H1 (cell line): ENCODE measurements at regions not wholly inside any gene's neighbourhood (a gene's known extent, or its start where the extent isn't known, plus 50 kb on each side); places are given as distances from the start of the nearest gene placed in this dataset.
A peak's percentile ranks its signal among the peaks of the same experiment; 100 is the strongest.

Experiments
- CTCF ChIA-PET: fragments of 300-600 bp; sonication (Branson Sonifier 250); formaldehyde crosslinking; loops from one replicate; lab custom pipeline; 2021; ENCODE audit not compliant: partially characterized antibody; lab: Charles Lee
- POLR2A ChIA-PET: fragments of 300-600 bp; sonication (Branson Sonifier 250); formaldehyde crosslinking; loops from one replicate; lab custom pipeline; 2021; ENCODE audit warnings: inconsistent platforms; ENCODE audit not compliant: partially characterized antibody; lab: Charles Lee
- DNase-seq, 2 experiments: peaks; one replicate each; pipeline versions ENCODE4 v3.0.0 to v3.0.0-alpha.2; 2010 to 2022; ENCODE audit warnings: low spot score in 2 of 2, low read depth in 1 of 2, mixed read lengths in 1 of 2
- FAIRE-seq: peaks from 2 replicates; lab custom pipeline; 2011; peaks lifted over from hg19 to GRCh38; lab: Jason Lieb, UNC
- H2AFZ ChIP-seq: 2 replicates; pipeline ENCODE4 v1.8.1; 2012; ENCODE audit warnings: low read length, inconsistent platforms
- H2AK5ac ChIP-seq: 2 replicates; pipeline ENCODE4 v1.6.1; 2013; ENCODE audit warnings: low read depth, low read length
- H2BK120ac ChIP-seq: replicated peaks from 2 replicates; pipeline ENCODE3; 2013; ENCODE audit warnings: low read depth, low read length, inconsistent platforms
- H2BK12ac ChIP-seq: 2 replicates; pipeline ENCODE4 v1.6.1; 2013; ENCODE audit warnings: low read depth, low read length
- H2BK15ac ChIP-seq: 2 replicates; pipeline ENCODE4 v1.6.1; 2013; ENCODE audit warnings: low read length
- H2BK20ac ChIP-seq: 2 replicates; pipeline ENCODE4 v1.6.1; 2013; ENCODE audit warnings: low read length
- H2BK5ac ChIP-seq: 2 replicates; pipeline ENCODE4 v1.6.1; 2013; ENCODE audit warnings: low read depth, low read length
- H3K14ac ChIP-seq: 2 replicates; pipeline ENCODE4 v1.6.1; 2013; ENCODE audit warnings: inconsistent platforms; ENCODE audit not compliant: insufficient read length
- H3K18ac ChIP-seq: 2 replicates; pipeline ENCODE4 v1.6.1; 2013; ENCODE audit warnings: low read length; ENCODE audit errors: extremely low read depth
- H3K23ac ChIP-seq: 2 replicates; pipeline ENCODE4 v1.6.1; 2013; ENCODE audit warnings: inconsistent platforms; ENCODE audit not compliant: insufficient read length
- H3K23me2 ChIP-seq: 2 replicates; pipeline ENCODE4 v1.6.1; 2013; ENCODE audit warnings: low read depth, low read length
- H3K27ac ChIP-seq: 2 replicates; pipeline ENCODE4 v1.6.1; 2011; ENCODE audit warnings: low read depth, low read length, inconsistent platforms
- H3K27me3 ChIP-seq, 4 experiments: replicated peaks in 1 of 4; 1 replicate in 1 of 4; 2 replicates in 3 of 4; pipeline versions ENCODE4 v1.6.1 to v1.8.1; 2011 to 2013; ENCODE audit warnings: low read length in 3 of 4, mild to moderate bottlenecking in 3 of 4, inconsistent platforms in 2 of 4, mixed read lengths in 2 of 4, moderate library complexity in 1 of 4; ENCODE audit not compliant: control insufficient read depth in 3 of 4, insufficient read depth in 3 of 4; ENCODE audit errors: extremely low read depth in 1 of 4
- H3K36me3 ChIP-seq, 4 experiments: 2 replicates each; pipeline versions ENCODE4 v1.6.1 to v1.8.1; 2011 to 2013; ENCODE audit warnings: mild to moderate bottlenecking in 4 of 4, low read length in 3 of 4, moderate library complexity in 2 of 4, control low read depth in 1 of 4, inconsistent platforms in 1 of 4; ENCODE audit not compliant: insufficient read depth in 4 of 4, control insufficient read depth in 2 of 4
- H3K4ac ChIP-seq: replicated peaks from 2 replicates; pipeline ENCODE3; 2013; ENCODE audit warnings: low read length, low read depth, mixed read lengths, inconsistent platforms; ENCODE audit not compliant: insufficient read length
- H3K4me1 ChIP-seq, 4 experiments: replicated peaks in 1 of 4; 1 replicate in 1 of 4; 2 replicates in 3 of 4; pipeline versions ENCODE4 v1.6.1 to v1.8.1; 2011 to 2013; ENCODE audit warnings: low read length in 3 of 4, inconsistent platforms in 2 of 4, mixed read lengths in 1 of 4; ENCODE audit not compliant: insufficient read depth in 4 of 4, control insufficient read depth in 3 of 4
- H3K4me2 ChIP-seq, 2 experiments: 2 replicates each; pipeline versions ENCODE4 v1.6.1 to v1.8.1; 2011 to 2013; ENCODE audit warnings: low read depth in 2 of 2, low read length in 2 of 2, control low read depth in 1 of 2, inconsistent platforms in 1 of 2, mild to moderate bottlenecking in 1 of 2; ENCODE audit not compliant: insufficient read depth in 1 of 2
- H3K4me3 ChIP-seq, 4 experiments: fragments of 200-600, 300-600 bp in 1 of 4; sonication (generic), shearing (Covaris generic), sonication (Bioruptor Twin) in 1 of 4; 2 replicates each; pipeline versions ENCODE4 v1.5.1 to v1.8.1; 2011 to 2016; ENCODE audit warnings: low read length in 4 of 4, low read depth in 3 of 4, control low read depth in 2 of 4, inconsistent platforms in 2 of 4, mild to moderate bottlenecking in 2 of 4, mixed read lengths in 1 of 4, moderate library complexity in 1 of 4; ENCODE audit not compliant: insufficient read depth in 2 of 4; ENCODE audit errors: extremely low read depth in 1 of 4
- H3K56ac ChIP-seq: replicated peaks from 2 replicates; pipeline ENCODE3; 2013; ENCODE audit warnings: low read depth, mild to moderate bottlenecking, mixed read lengths, low read length, inconsistent platforms; ENCODE audit not compliant: insufficient read length
- H3K79me1 ChIP-seq: 2 replicates; pipeline ENCODE4 v1.6.1; 2013; ENCODE audit warnings: low read depth, low read length, control low read depth
- H3K79me2 ChIP-seq, 2 experiments: 2 replicates each; pipeline versions ENCODE4 v1.6.1 to v1.8.1; 2012 to 2013; ENCODE audit warnings: low read length in 2 of 2, mild to moderate bottlenecking in 2 of 2, inconsistent platforms in 1 of 2; ENCODE audit not compliant: insufficient read depth in 2 of 2, control insufficient read depth in 1 of 2
- H3K9ac ChIP-seq, 4 experiments: replicated peaks in 1 of 4; 1 replicate in 1 of 4; 2 replicates in 3 of 4; pipeline versions ENCODE4 v1.6.1 to v1.8.1; 2011 to 2013; ENCODE audit warnings: low read depth in 3 of 4, low read length in 3 of 4, control low read depth in 2 of 4, mild to moderate bottlenecking in 2 of 4, moderate library complexity in 2 of 4, inconsistent platforms in 1 of 4; ENCODE audit errors: extremely low read depth in 1 of 4
- H3K9me3 ChIP-seq, 2 experiments: 2 replicates each; pipeline versions ENCODE4 v1.6.1 to v1.8.1; 2012 to 2013; ENCODE audit warnings: mild to moderate bottlenecking in 2 of 2, moderate library complexity in 2 of 2, control low read depth in 1 of 2, inconsistent platforms in 1 of 2, low read depth in 1 of 2, low read length in 1 of 2, mixed read lengths in 1 of 2; ENCODE audit not compliant: insufficient read depth in 2 of 2
- H4K20me1 ChIP-seq, 2 experiments: replicated peaks in 1 of 2; 2 replicates each; pipeline versions ENCODE3 to v1.8.1; 2011 to 2013; ENCODE audit warnings: inconsistent platforms in 2 of 2, low read length in 2 of 2, mild to moderate bottlenecking in 1 of 2; ENCODE audit not compliant: insufficient read depth in 2 of 2, control insufficient read depth in 1 of 2
- H4K5ac ChIP-seq: 2 replicates; pipeline ENCODE4 v1.6.1; 2013; ENCODE audit warnings: low read length, low read depth, mixed read lengths, inconsistent platforms; ENCODE audit not compliant: insufficient read length
- H4K8ac ChIP-seq: 2 replicates; pipeline ENCODE4 v1.8.0; 2013; ENCODE audit warnings: mild to moderate bottlenecking, moderate library complexity, low read length, inconsistent platforms; ENCODE audit not compliant: insufficient read depth; ENCODE audit errors: extremely low read depth
- H4K91ac ChIP-seq: replicated peaks from 2 replicates; pipeline ENCODE3; 2013; ENCODE audit warnings: low read length, mixed read lengths, inconsistent platforms; ENCODE audit not compliant: insufficient read length
- GTF2F1 ChIP-seq: IDR thresholded peaks from 2 replicates; pipeline ENCODE4 v1.6.1; 2012; ENCODE audit warnings: low read depth, low read length, improper control_type of control experiment, borderline replicate concordance
- JUND ChIP-seq: IDR thresholded peaks from 2 replicates; pipeline ENCODE4 v1.6.1; 2011; ENCODE audit warnings: mild to moderate bottlenecking, improper control_type of control experiment, low read length
- RBBP5 ChIP-seq: IDR thresholded peaks from 2 replicates; pipeline ENCODE4 v1.7.1; 2012; ENCODE audit warnings: low read depth, mild to moderate bottlenecking, inconsistent platforms, low read length, moderate library complexity, borderline replicate concordance
- SIRT6 ChIP-seq: IDR thresholded peaks from one replicate; pipeline ENCODE4 v1.7.1; 2012; ENCODE audit warnings: low read length, inconsistent platforms
- WGBS, 2 experiments: shearing (Covaris generic) in 1 of 2; methylation state at CpG; one replicate each; pipeline versions ENCODE4 v1.1.6 to v1.1.7; 2013 to 2015; ENCODE audit warnings: low lambda C conversion rate in 2 of 2, mixed read lengths in 2 of 2, inconsistent platforms in 1 of 2, low coverage in 1 of 2, missing lambda C conversion rate in 1 of 2; ENCODE audit not compliant: insufficient replicate concordance in 2 of 2, insufficient coverage in 1 of 2, insufficient read length in 1 of 2; ENCODE audit errors: extremely low coverage in 1 of 2, missing lambda C conversion rate in 1 of 2; 5-methylcytosine and 5-hydroxymethylcytosine counted together

DNA sequence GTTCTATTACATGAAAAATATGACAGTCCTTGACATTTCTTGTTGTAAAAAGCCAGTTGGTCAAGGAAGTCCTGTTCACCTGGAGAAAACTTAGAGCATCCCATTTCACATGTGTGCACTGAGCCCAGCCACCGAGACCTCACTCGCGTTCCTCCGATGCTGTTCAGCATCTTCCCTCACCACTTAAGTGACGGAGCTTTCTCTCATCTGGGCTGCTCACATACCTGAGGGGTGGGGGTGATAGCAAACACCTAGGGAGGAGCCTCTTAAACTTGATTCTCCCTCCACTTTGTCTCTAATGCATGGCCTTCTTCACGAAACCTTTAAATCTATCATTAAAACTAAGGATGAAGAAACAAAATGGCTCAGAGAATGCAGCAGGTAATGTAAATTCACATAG lies 950.2 kb downstream of the GATA3 start:
- H4K8ac ChIP-seq = no peak overlapping the region
- no peak overlapping the region for H4K91ac ChIP-seq
- no peak overlapping the region for H2AFZ ChIP-seq
- TF ChIP-seq RBBP5 (no peak), SIRT6 (no peak), GTF2F1 (no peak), JUND (no peak)
- TF ChIP-seq, all 59 proteins: peak for 0
- Histone ChIP-seq H3K4ac (no peak overlapping the region), H3K36me3 (no peaks in the 10 kb centered on the region), H3K27ac (no peak overlapping the region), H3K4me2 (no peak overlapping the region), H4K20me1 (no peaks in the 10 kb centered on the region), H3K14ac (no peak overlapping the region), H3K23me2 (no peaks in the 10 kb centered on the region), H3K23ac (peak overlapping the region; percentile 33), H3K27me3 (no peaks in the 10 kb centered on the region), H2AK5ac (no peak overlapping the region), H2BK5ac (no peak overlapping the region), H2BK15ac (no peak overlapping the region), H2BK120ac (no peak overlapping the region), H2BK20ac (no peak overlapping the region), H3K4me1 (no peaks in the 10 kb centered on the region), H3K9ac (no peak overlapping the region), H3K18ac (no peak overlapping the region), H3K56ac (no peak overlapping the region), H2BK12ac (no peak overlapping the region), H3K79me2 (no peaks in the 10 kb centered on the region), H3K9me3 (no peaks in the 10 kb centered on the region), H4K5ac (no peak overlapping the region), H3K4me3 (no peak overlapping the region), H3K79me1 (no peaks in the 10 kb centered on the region)
- WGBS, 2 experiments = 85% methylated on average over 6 of the region's 6 CpGs; no CpG with 5 or more reads in 1 of the 2 experiments
- no peak for FAIRE-seq
- POLR2A ChIA-PET = interaction anchor here (0.6 kb wide), 1 partner anchor 45 kb away, joined by 3 read pairs; no protein-coding TSS in a partner anchor
- CTCF ChIA-PET = no interaction called here
- DNase-seq = no peak
